ENCODE measurements at regions not wholly inside any gene's neighbourhood (a gene's known extent, or its start where the extent isn't known, plus 50 kb on each side); places are given as distances from the start of the nearest gene placed in this dataset.

- Histone ChIP-seq H3K27ac (ENCODE audit: insufficient read depth, low read length) (no peak overlapping the region), H4K8ac (ENCODE audit: low read depth in 2 of 2, low read length in 2 of 2) (no peak overlapping the region), H3K4ac (ENCODE audit: low read depth, low read length) (no peak overlapping the region), H4K5ac (ENCODE audit: low read depth, low read length) (no peak overlapping the region), H3K79me1 (ENCODE audit: low read depth in 1 of 2, low read length in 2 of 2) (no peaks in the 10 kb centered on the region), H3K14ac (replicated peaks; ENCODE audit: low read depth, low read length) (no peak overlapping the region), H2BK120ac (ENCODE audit: low read depth, low read length) (no peak overlapping the region), H2AK5ac (ENCODE audit: low read depth, low read length) (no peak overlapping the region), H3K56ac (ENCODE audit: extremely low read depth, insufficient read depth, low read length) (no peak overlapping the region), H4K91ac (ENCODE audit: insufficient read depth, low read depth, low read length) (no peak overlapping the region), H3K4me3 (ENCODE audit: insufficient read depth, low read depth, low read length) (no peak overlapping the region), H3K9me1 (ENCODE audit: insufficient read depth, low read length) (no peaks in the 10 kb centered on the region), H3K4me2 (ENCODE audit: low read depth, low read length) (no peak overlapping the region), H3K23ac (ENCODE audit: low read depth, low read length) (no peak overlapping the region), H3K9ac (ENCODE audit: low read depth, low read length) (no peak overlapping the region), H2BK15ac (ENCODE audit: low read depth, low read length) (no peak overlapping the region), H2BK5ac (ENCODE audit: low read depth, low read length, poor library complexity, severe bottlenecking) (no peak overlapping the region), H3K18ac (ENCODE audit: low read depth, low read length) (no peak overlapping the region), H2AK9ac (replicated peaks; ENCODE audit: low read depth, low read length, poor library complexity) (no peak overlapping the region), H2AFZ (replicated peaks; ENCODE audit: low read length, poor library complexity) (no peak overlapping the region), H3K4me1 (ENCODE audit: control insufficient read depth, insufficient read depth, low read length) (no peaks in the 10 kb centered on the region), H2BK20ac (ENCODE audit: low read depth, low read length) (no peak overlapping the region), H4K20me1 (ENCODE audit: insufficient read depth, low read length) (no peaks in the 10 kb centered on the region), H3K27me3 (ENCODE audit: control insufficient read depth, insufficient read depth, low read length) (no peaks in the 10 kb centered on the region), H3K36me3 (ENCODE audit: control insufficient read depth, insufficient read depth, low read length) (no peaks in the 10 kb centered on the region), H3K9me3 (ENCODE audit: control insufficient read depth, insufficient read depth, low read length) (no peaks in the 10 kb centered on the region)
- dilution Hi-C loops (cut with HindIII; ENCODE audit: low sequenced_read_pairs, unreplicated experiment) (no loop called here), in situ Hi-C loops (cut with MboI; ENCODE audit: low sequenced_read_pairs) (no loop called here), intact Hi-C loops (cut with micrococcal nuclease) (no loop called here)
- TF ChIP-seq FOS (IDR thresholded peaks at IDR 0.05; ENCODE audit: low read depth, low read length) (no peak), POLR2A (IDR thresholded peaks at IDR 0.05; ENCODE audit: low read depth, low read length) (no peak), CEBPB (IDR thresholded peaks at IDR 0.05; ENCODE audit: low read depth, low read length) (no peak), RCOR1 (IDR thresholded peaks at IDR 0.05; ENCODE audit: insufficient replicate concordance, low read length) (no peak), USF2 (IDR thresholded peaks at IDR 0.05; ENCODE audit: low read depth, low read length) (no peak), NFE2L2 (IDR thresholded peaks at IDR 0.05; ENCODE audit: low read depth, low read length) (no peak), RFX5 (IDR thresholded peaks at IDR 0.05; ENCODE audit: low read depth, low read length) (no peak)
- TF ChIP-seq, protein P1, sequence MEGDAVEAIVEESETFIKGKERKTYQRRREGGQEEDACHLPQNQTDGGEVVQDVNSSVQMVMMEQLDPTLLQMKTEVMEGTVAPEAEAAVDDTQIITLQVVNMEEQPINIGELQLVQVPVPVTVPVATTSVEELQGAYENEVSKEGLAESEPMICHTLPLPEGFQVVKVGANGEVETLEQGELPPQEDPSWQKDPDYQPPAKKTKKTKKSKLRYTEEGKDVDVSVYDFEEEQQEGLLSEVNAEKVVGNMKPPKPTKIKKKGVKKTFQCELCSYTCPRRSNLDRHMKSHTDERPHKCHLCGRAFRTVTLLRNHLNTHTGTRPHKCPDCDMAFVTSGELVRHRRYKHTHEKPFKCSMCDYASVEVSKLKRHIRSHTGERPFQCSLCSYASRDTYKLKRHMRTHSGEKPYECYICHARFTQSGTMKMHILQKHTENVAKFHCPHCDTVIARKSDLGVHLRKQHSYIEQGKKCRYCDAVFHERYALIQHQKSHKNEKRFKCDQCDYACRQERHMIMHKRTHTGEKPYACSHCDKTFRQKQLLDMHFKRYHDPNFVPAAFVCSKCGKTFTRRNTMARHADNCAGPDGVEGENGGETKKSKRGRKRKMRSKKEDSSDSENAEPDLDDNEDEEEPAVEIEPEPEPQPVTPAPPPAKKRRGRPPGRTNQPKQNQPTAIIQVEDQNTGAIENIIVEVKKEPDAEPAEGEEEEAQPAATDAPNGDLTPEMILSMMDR (conservative IDR thresholded peaks at IDR 0.05; ENCODE audit: low read depth, low read length), result no peak
- POLR2A ChIA-PET (ENCODE audit: unreplicated experiment), result no interaction called here
- 60% methylated on average over 1 of the region's 3 CpGs; no CpG with 5 or more reads in 1 of the 2 experiments for WGBS, 2 experiments (ENCODE audit: extremely low coverage in 2 of 2, insufficient read length in 1 of 2)
- ATAC-seq (ENCODE audit: low read depth) (no peak), DNase-seq (no peak)
- BruUV-seq (replicated peaks), result no TSS peak
- CTCF ChIA-PET, result no interaction called here
These were observed 332.3 kb upstream of the EPHA3 start for GRCh38 chr3:88775026-88775690.

Measured in IMR-90 (cell line).